Panc1 (cell line): ENCODE measurements at regions not wholly inside any gene's neighbourhood (a gene's known extent, or its start where the extent isn't known, plus 50 kb on each side); places are given as distances from the start of the nearest gene placed in this dataset.

ENCODE experiments used
- ATAC-seq: fragments of 200-7000 bp; cut with Tn5 transposase; 2 replicates; pipeline ENCODE4 v1.9.1; 2020; ENCODE audit warnings: mild to moderate bottlenecking, moderate library complexity
- BruUV-seq: library from RNA; stranded (reverse); fragments of 400-500 nt; replicated peaks from 2 replicates; lab custom pipeline; 2021; lab: Mats Ljungman, UMichigan
- CTCF ChIA-PET: fragments of 300-600 bp; sonication (Branson Sonifier 250); formaldehyde crosslinking; loops from one replicate; lab custom pipeline; 2022; ENCODE audit warnings: antibody characterized with exemption; lab: Charles Lee
- POLR2A ChIA-PET: fragments of 300-600 bp; sonication (Branson Sonifier 250); formaldehyde crosslinking; loops from one replicate; lab custom pipeline; 2022; ENCODE audit warnings: antibody characterized with exemption; lab: Charles Lee
- DNase-seq: peaks from one replicate; pipeline ENCODE4 v3.0.0-alpha.2; 2010; ENCODE audit warnings: low read depth, low spot score
- H3K27ac ChIP-seq: 2 replicates; pipeline ENCODE4 v1.5.1; 2011; ENCODE audit warnings: mild to moderate bottlenecking, low read length, inconsistent platforms
- H3K27me3 ChIP-seq: fragments of 200-500 bp; sonication (Bioruptor generic); 2 replicates; pipeline ENCODE4 v1.6.0; 2014; ENCODE audit warnings: low read length, inconsistent platforms; ENCODE audit not compliant: control insufficient read depth, insufficient read depth
- H3K36me3 ChIP-seq: fragments of 200-500 bp; sonication (Bioruptor generic); 2 replicates; pipeline ENCODE4 v1.5.1; 2014; ENCODE audit warnings: inconsistent platforms, mild to moderate bottlenecking, low read length, moderate library complexity; ENCODE audit not compliant: control insufficient read depth, insufficient read depth
- H3K4me1 ChIP-seq: 2 replicates; pipeline ENCODE4 v1.5.1; 2011; ENCODE audit warnings: inconsistent platforms, mild to moderate bottlenecking, low read length, moderate library complexity; ENCODE audit not compliant: control insufficient read depth, insufficient read depth
- H3K4me3 ChIP-seq, 2 experiments: 2 replicates each; pipeline ENCODE4 v1.5.1; 2011 to 2012; ENCODE audit warnings: low read depth in 2 of 2, low read length in 2 of 2, mild to moderate bottlenecking in 2 of 2, inconsistent platforms in 1 of 2, moderate library complexity in 1 of 2
- H3K9me3 ChIP-seq: fragments of 200-500 bp; sonication (Bioruptor generic); 2 replicates; pipeline ENCODE4 v1.5.1; 2014; ENCODE audit warnings: low read depth, mild to moderate bottlenecking, inconsistent platforms, low read length, moderate library complexity; ENCODE audit not compliant: control insufficient read depth, insufficient read depth
- CTCF ChIP-seq: fragments of 450-650 bp; IDR thresholded peaks from 2 replicates; pipeline ENCODE4 v1.5.1; 2017; ENCODE audit warnings: mild to moderate bottlenecking
- POLR2AphosphoS5 ChIP-seq: IDR thresholded peaks from 2 replicates; pipeline ENCODE4 v1.6.1; 2012; ENCODE audit warnings: mild to moderate bottlenecking, low read depth, low read length, moderate library complexity
- SIN3A ChIP-seq: IDR thresholded peaks from 2 replicates; pipeline ENCODE4 v1.6.1; 2012; ENCODE audit warnings: low read depth, mild to moderate bottlenecking, low read length, moderate library complexity, borderline replicate concordance; ENCODE audit not compliant: insufficient read depth
- TCF7L2 ChIP-seq: IDR thresholded peaks from 2 replicates; pipeline ENCODE4 v1.6.1; 2011; ENCODE audit warnings: mild to moderate bottlenecking, low read depth, low read length, inconsistent platforms
- in situ Hi-C: cut with HindIII; loops from 2 replicates; pipeline ENCODE4 v1.10.0; 2016; ENCODE audit warnings: low sequenced_read_pairs, low pct_unique_long_range_greater_than_20kb
- intact Hi-C: fragments of 100-400 bp; cut with micrococcal nuclease; formaldehyde crosslinking; loops from one replicate; pipeline ENCODE4 v1.10.0; 2022; ENCODE audit not compliant: unreplicated experiment
- TF ChIP-seq, protein P1 (sequence below), 2 experiments: IDR thresholded peaks; 2 replicates each; pipeline ENCODE4 v1.6.1; 2011 to 2012; ENCODE audit warnings: low read depth in 2 of 2, control low read depth in 1 of 2, low read length in 1 of 2, mild to moderate bottlenecking in 1 of 2, moderate library complexity in 1 of 2; ENCODE audit not compliant: insufficient read depth in 1 of 2

GRCh38 chr19:23460656-23461055 lies 65.4 kb upstream of the ZNF91 start:
- ATAC-seq, result no peak
- H3K9me3 ChIP-seq, result no peaks in the 10 kb centered on the region
- ChIA-PET CTCF (no interaction called here), POLR2A (no interaction called here)
- H3K4me3 ChIP-seq, result no peak overlapping the region
- no peaks in the 10 kb centered on the region for H3K36me3 ChIP-seq
- no peak overlapping the region for H3K27ac ChIP-seq
- intact Hi-C loops, result no loop called here
- in situ Hi-C loops, result no loop called here
- no TSS peak for BruUV-seq
- H3K4me1 ChIP-seq, result no peaks in the 10 kb centered on the region
- TF ChIP-seq CTCF, result no peak
- TF ChIP-seq POLR2AphosphoS5, result no peak
- TF ChIP-seq, protein P1, sequence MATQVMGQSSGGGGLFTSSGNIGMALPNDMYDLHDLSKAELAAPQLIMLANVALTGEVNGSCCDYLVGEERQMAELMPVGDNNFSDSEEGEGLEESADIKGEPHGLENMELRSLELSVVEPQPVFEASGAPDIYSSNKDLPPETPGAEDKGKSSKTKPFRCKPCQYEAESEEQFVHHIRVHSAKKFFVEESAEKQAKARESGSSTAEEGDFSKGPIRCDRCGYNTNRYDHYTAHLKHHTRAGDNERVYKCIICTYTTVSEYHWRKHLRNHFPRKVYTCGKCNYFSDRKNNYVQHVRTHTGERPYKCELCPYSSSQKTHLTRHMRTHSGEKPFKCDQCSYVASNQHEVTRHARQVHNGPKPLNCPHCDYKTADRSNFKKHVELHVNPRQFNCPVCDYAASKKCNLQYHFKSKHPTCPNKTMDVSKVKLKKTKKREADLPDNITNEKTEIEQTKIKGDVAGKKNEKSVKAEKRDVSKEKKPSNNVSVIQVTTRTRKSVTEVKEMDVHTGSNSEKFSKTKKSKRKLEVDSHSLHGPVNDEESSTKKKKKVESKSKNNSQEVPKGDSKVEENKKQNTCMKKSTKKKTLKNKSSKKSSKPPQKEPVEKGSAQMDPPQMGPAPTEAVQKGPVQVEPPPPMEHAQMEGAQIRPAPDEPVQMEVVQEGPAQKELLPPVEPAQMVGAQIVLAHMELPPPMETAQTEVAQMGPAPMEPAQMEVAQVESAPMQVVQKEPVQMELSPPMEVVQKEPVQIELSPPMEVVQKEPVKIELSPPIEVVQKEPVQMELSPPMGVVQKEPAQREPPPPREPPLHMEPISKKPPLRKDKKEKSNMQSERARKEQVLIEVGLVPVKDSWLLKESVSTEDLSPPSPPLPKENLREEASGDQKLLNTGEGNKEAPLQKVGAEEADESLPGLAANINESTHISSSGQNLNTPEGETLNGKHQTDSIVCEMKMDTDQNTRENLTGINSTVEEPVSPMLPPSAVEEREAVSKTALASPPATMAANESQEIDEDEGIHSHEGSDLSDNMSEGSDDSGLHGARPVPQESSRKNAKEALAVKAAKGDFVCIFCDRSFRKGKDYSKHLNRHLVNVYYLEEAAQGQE (IDR thresholded peaks at IDR 0.05; ENCODE audit: insufficient read depth in 1 of 2, low read depth in 2 of 2, low read length in 1 of 2), result no peak
- no peak for TF ChIP-seq SIN3A
- no peak for TF ChIP-seq TCF7L2
- no peaks in the 10 kb centered on the region for H3K27me3 ChIP-seq
- DNase-seq, result no peak
